HL-60/S4 treated with retinoic acid at 250 ng/mL for 4 days and 3 days (cell line): ENCODE measurements at regions not wholly inside any gene's neighbourhood (a gene's known extent, or its start where the extent isn't known, plus 50 kb on each side); places are given as distances from the start of the nearest gene placed in this dataset.

ENCODE experiments used
- in situ Hi-C: fragments of 300-500 bp; cut with MboI; formaldehyde crosslinking; loops from 2 replicates; pipeline ENCODE4 v1.7.0; 2022; ENCODE audit warnings: low sequenced_read_pairs

- in situ Hi-C loops: no loop called here
Measured at GRCh38 chr16:35363510-35363909, 1904.1 kb downstream of the TP53TG3F start.

GRCh38 chr16:35364263-35364662, 1904.9 kb downstream of the TP53TG3F start:
- in situ Hi-C loops: no loop called here

GRCh38 chr16:35365675-35366074, 1906.3 kb downstream of the TP53TG3F start:
- in situ Hi-C loops: no loop called here

- in situ Hi-C loops: no loop called here
Measured at GRCh38 chr16:35370617-35371016, 1911.2 kb downstream of the TP53TG3F start.

GRCh38 chr16:35377142-35377541, 1917.7 kb downstream of the TP53TG3F start:
- in situ Hi-C loops: no loop called here

- in situ Hi-C loops: no loop called here
Measured at GRCh38 chr16:35386619-35387018, 1927.2 kb downstream of the TP53TG3F start.

GRCh38 chr16:35391328-35391727, 1931.9 kb downstream of the TP53TG3F start:
- in situ Hi-C loops: no loop called here

GRCh38 chr16:35398180-35398579, 1938.8 kb downstream of the TP53TG3F start:
- in situ Hi-C loops: no loop called here

- in situ Hi-C loops: no loop called here
Measured at GRCh38 chr16:35399133-35399532, 1939.7 kb downstream of the TP53TG3F start.

- in situ Hi-C loops: no loop called here
Measured at GRCh38 chr16:35404273-35404672, 1944.9 kb downstream of the TP53TG3F start.

GRCh38 chr16:35405526-35405925, 1946.1 kb downstream of the TP53TG3F start:
- in situ Hi-C loops: no loop called here

- in situ Hi-C loops: no loop called here
Measured at GRCh38 chr16:35409503-35409902, 1950.1 kb downstream of the TP53TG3F start.

- in situ Hi-C loops: no loop called here
Measured at GRCh38 chr16:35410438-35410837, 1951.0 kb downstream of the TP53TG3F start.

GRCh38 chr16:35411156-35411555, 1951.7 kb downstream of the TP53TG3F start:
- in situ Hi-C loops: no loop called here

GRCh38 chr16:35414139-35414538, 1954.7 kb downstream of the TP53TG3F start:
- in situ Hi-C loops: no loop called here

GRCh38 chr16:35414563-35414962, 1955.2 kb downstream of the TP53TG3F start:
- in situ Hi-C loops: no loop called here

- in situ Hi-C loops: no loop called here
Measured at GRCh38 chr16:35425270-35425669, 1965.9 kb downstream of the TP53TG3F start.

GRCh38 chr16:35431829-35432663, 1972.6 kb downstream of the TP53TG3F start:
- in situ Hi-C loops: no loop called here

GRCh38 chr16:35440875-35441274, 1981.5 kb downstream of the TP53TG3F start:
- in situ Hi-C loops: no loop called here

GRCh38 chr16:35447010-35447558, 1987.7 kb downstream of the TP53TG3F start:
- in situ Hi-C loops: no loop called here

- in situ Hi-C loops: loop anchor here (10.0 kb wide), 1 partner anchor 65 kb away; no protein-coding TSS in a partner anchor
Measured at GRCh38 chr16:35449663-35450062, 1990.3 kb downstream of the TP53TG3F start.

GRCh38 chr16:35450648-35451047, 1991.2 kb downstream of the TP53TG3F start:
- in situ Hi-C loops: loop anchor here (10.0 kb wide), 1 partner anchor 64 kb away; no protein-coding TSS in a partner anchor
